CD4-positive, alpha-beta memory T cell (primary cell): ENCODE measurements at regions not wholly inside any gene's neighbourhood (a gene's known extent, or its start where the extent isn't known, plus 50 kb on each side); places are given as distances from the start of the nearest gene placed in this dataset.

Experiments used
- CTCF ChIA-PET: fragments of 350-600 bp; sonication (Branson Sonifier 250); formaldehyde crosslinking; loops from one replicate; lab custom pipeline; 2021; ENCODE audit warnings: inconsistent platforms; ENCODE audit not compliant: partially characterized antibody; lab: Charles Lee
- POLR2A ChIA-PET: fragments of 350-600 bp; sonication (Branson Sonifier 250); formaldehyde crosslinking; loops from one replicate; lab custom pipeline; 2021; ENCODE audit not compliant: partially characterized antibody; lab: Charles Lee
- DNase-seq, 5 donors: peaks; one replicate each; pipeline versions ENCODE4 v3.0.0 to v3.0.0-alpha.2; 2020 to 2022; ENCODE audit warnings: mixed read lengths in 1 of 5
- H3K27ac ChIP-seq: one replicate; pipeline ENCODE4 v1.7.0; 2013; ENCODE audit warnings: low read depth, low read length
- H3K27me3 ChIP-seq: 2 replicates; pipeline ENCODE4 v1.7.0; 2013; ENCODE audit warnings: mild to moderate bottlenecking, low read length, moderate library complexity; ENCODE audit not compliant: insufficient read depth
- H3K36me3 ChIP-seq: 2 replicates; pipeline ENCODE4 v1.7.0; 2013; ENCODE audit warnings: mild to moderate bottlenecking, low read length, moderate library complexity; ENCODE audit not compliant: insufficient read depth
- H3K4me1 ChIP-seq: 2 replicates; pipeline ENCODE4 v1.7.0; 2013; ENCODE audit warnings: mild to moderate bottlenecking, low read length, moderate library complexity; ENCODE audit not compliant: insufficient read depth
- H3K4me3 ChIP-seq, 2 donors: one replicate each; pipeline ENCODE4 v1.7.0; 2013; ENCODE audit warnings: low read length in 2 of 2, mild to moderate bottlenecking in 1 of 2
- H3K9me3 ChIP-seq, 2 donors: one replicate each; pipeline ENCODE4 v1.7.0; 2013; ENCODE audit warnings: low read length in 2 of 2, control low read depth in 1 of 2; ENCODE audit not compliant: control insufficient read depth in 1 of 2
- H3K27ac Mint-ChIP-seq, 7 donors: one replicate each; pipeline ENCODE4 v1.8.0; 2020 to 2021; ENCODE audit warnings: mixed read lengths in 7 of 7, mild to moderate bottlenecking in 6 of 7, inconsistent platforms in 3 of 7, moderate library complexity in 3 of 7
- H3K27me3 Mint-ChIP-seq, 2 donors: one replicate each; pipeline ENCODE4 v1.8.0; 2020 to 2021; ENCODE audit warnings: mixed read lengths in 2 of 2
- H3K36me3 Mint-ChIP-seq, 2 donors: one replicate each; pipeline ENCODE4 v1.8.0; 2020 to 2021; ENCODE audit warnings: mixed read lengths in 2 of 2, inconsistent platforms in 1 of 2, mild to moderate bottlenecking in 1 of 2
- H3K4me1 Mint-ChIP-seq, 4 donors: one replicate each; pipeline ENCODE4 v1.8.0; 2020 to 2021; ENCODE audit warnings: mixed read lengths in 4 of 4, mild to moderate bottlenecking in 1 of 4
- H3K4me3 Mint-ChIP-seq, 8 donors: one replicate each; pipeline ENCODE4 v1.8.0; 2020 to 2021; ENCODE audit warnings: mixed read lengths in 8 of 8, mild to moderate bottlenecking in 7 of 8, moderate library complexity in 6 of 8, inconsistent platforms in 3 of 8
- H3K9me3 Mint-ChIP-seq, 8 donors: one replicate each; pipeline ENCODE4 v1.8.0; 2020 to 2021; ENCODE audit warnings: mixed read lengths in 8 of 8, mild to moderate bottlenecking in 5 of 8, inconsistent platforms in 3 of 8, moderate library complexity in 1 of 8
- intact Hi-C: fragments of 100-400 bp; cut with micrococcal nuclease; formaldehyde crosslinking; loops from one replicate; pipeline ENCODE4 v1.15.1; 2023

DNA sequence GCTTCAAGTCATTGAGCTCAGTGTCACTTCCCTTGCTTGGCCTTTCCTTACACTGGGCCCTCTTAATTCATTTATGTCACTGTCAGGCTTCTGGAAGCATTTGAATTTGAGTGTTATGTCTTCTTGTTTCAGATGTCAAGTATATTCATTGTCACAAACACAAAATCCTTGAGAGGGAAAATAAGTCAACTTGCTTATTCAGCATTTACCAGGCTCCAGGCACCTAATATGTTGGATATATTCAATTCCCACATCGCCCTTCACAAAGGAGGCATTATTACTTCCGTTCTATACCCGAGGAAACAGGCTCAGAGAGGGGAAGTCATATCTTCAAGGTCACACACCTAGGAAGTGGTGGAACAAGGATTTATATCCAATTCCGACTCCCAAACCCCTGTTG, 121.1 kb upstream of the SMIM23 start:
- Histone ChIP-seq H3K27ac (no peak overlapping the region), H3K4me3 (no peak overlapping the region), H3K9me3 (no peaks in the 10 kb centered on the region), H3K4me1 (no peaks in the 10 kb centered on the region), H3K27me3 (no peaks in the 10 kb centered on the region), H3K36me3 (no peaks in the 10 kb centered on the region)
- H3K4me1 Mint-ChIP-seq: no peaks in the 10 kb centered on the region
- no peaks in the 10 kb centered on the region for H3K9me3 Mint-ChIP-seq
- no peak overlapping the region for H3K4me3 Mint-ChIP-seq
- DNase-seq: no peak
- CTCF ChIA-PET: no interaction called here
- no peak overlapping the region for H3K27ac Mint-ChIP-seq
- POLR2A ChIA-PET: no interaction called here
- H3K27me3 Mint-ChIP-seq: peaks cover 0 to 2% of the 10 kb centered on the region in 2 donors
- no peaks in the 10 kb centered on the region for H3K36me3 Mint-ChIP-seq
- intact Hi-C loops: no loop called here

GRCh38 chr5:171666815-171667214, 118.8 kb upstream of the SMIM23 start:
- Histone ChIP-seq H3K4me1 (no peaks in the 10 kb centered on the region), H3K27ac (no peak overlapping the region), H3K36me3 (no peaks in the 10 kb centered on the region), H3K4me3 (no peak overlapping the region), H3K9me3 (no peaks in the 10 kb centered on the region), H3K27me3 (no peaks in the 10 kb centered on the region)
- ChIA-PET POLR2A (no interaction called here), CTCF (no interaction called here)
- intact Hi-C loops: no loop called here
- no peak for DNase-seq
- Mint-ChIP-seq H3K4me1 (no peaks in the 10 kb centered on the region), H3K27me3 (peaks cover 2 to 4% of the 10 kb centered on the region in 2 donors), H3K36me3 (no peaks in the 10 kb centered on the region), H3K4me3 (no peak overlapping the region), H3K27ac (no peak overlapping the region), H3K9me3 (no peaks in the 10 kb centered on the region)

DNA sequence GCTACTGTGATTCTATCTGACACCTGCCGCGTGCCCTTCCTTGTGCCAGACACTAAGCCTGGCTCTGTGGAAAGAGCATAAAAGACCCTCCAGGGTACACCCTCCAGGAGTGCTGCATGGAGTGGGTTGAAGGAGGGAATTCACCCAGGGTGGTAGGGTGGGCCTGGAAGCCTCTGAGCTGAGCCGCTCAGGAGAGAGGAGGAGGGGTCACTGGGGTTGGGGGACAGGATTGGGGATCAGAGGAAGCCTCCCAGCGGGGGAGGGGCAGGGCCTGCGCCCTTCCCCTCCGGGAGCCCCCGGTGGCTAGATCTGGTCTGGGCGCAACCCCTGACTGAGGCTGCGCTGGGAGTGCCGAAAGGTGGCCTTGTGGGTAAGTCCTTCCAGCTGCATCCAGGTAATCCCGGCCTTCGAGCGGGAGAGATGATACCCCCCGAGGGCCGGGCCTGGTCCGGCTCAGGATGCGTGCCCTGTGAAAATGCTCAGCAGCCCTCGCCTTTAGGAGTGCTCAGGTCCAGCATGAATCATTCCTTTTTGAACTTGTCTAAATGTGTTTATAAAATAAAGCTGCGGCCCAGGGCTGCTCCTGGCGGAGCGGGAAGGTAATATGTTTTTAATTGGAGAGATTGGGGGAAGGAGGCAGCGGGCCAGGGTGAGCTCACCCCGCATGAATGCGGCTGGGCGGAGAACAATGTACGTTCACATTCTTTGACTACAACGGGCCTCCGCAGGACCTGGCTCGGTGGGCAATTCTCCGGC, 118.1 kb upstream of the SMIM23 start:
- intact Hi-C loops: no loop called here
- no peak overlapping the region for H3K4me3 Mint-ChIP-seq

GRCh38 chr5:171668097-171668412, 117.6 kb upstream of the SMIM23 start:
- POLR2A ChIA-PET: no interaction called here
- intact Hi-C loops: no loop called here
- no peaks in the 10 kb centered on the region for H3K9me3 Mint-ChIP-seq

More for the DNA sequence above, 118.1 kb upstream of the SMIM23 start:
- no peaks in the 10 kb centered on the region for H3K36me3 ChIP-seq
- CTCF ChIA-PET: no interaction called here
- DNase-seq: no peak
- H3K4me3 ChIP-seq: no peak overlapping the region
- POLR2A ChIA-PET: no interaction called here
- Mint-ChIP-seq H3K9me3 (no peaks in the 10 kb centered on the region), H3K27ac (no peak overlapping the region), H3K36me3 (no peaks in the 10 kb centered on the region), H3K27me3 (peaks cover 2 to 4% of the 10 kb centered on the region in 2 donors), H3K4me1 (no peaks in the 10 kb centered on the region)
- H3K27ac ChIP-seq: no peak overlapping the region
- H3K4me1 ChIP-seq: no peaks in the 10 kb centered on the region
- no peaks in the 10 kb centered on the region for H3K9me3 ChIP-seq
- H3K27me3 ChIP-seq: no peaks in the 10 kb centered on the region

DNA sequence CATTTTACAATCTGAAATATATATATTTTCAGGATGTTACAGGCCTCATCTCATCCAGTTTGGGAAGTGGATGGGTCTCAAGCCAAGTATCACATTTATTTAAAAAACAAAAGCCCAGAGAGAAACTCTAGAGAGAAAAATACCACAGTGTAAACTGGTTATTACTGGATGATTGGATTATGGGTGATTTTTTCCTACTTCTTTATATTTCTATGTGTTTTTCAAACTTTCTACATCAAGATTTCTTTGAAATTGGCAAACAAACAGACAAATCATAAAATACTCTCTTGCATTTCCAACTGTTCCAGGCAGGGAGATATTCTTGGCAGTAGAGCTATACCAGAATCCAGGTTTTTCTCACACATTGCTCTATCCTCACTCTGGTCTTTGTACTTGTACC, 116.0 kb upstream of the SMIM23 start:
- no peaks in the 10 kb centered on the region for H3K27me3 ChIP-seq
- ChIA-PET POLR2A (interaction anchor here (0.6 kb wide), 1 partner anchor 152 kb away, joined by 3 read pairs; no protein-coding TSS in a partner anchor), CTCF (no interaction called here)
- H3K27me3 Mint-ChIP-seq: peaks cover 2 to 11% of the 10 kb centered on the region in 2 donors
- intact Hi-C loops: no loop called here
- H3K9me3 Mint-ChIP-seq: peaks cover 0 to 8% (median 4%) of the 10 kb centered on the region in 8 donors
- no peaks in the 10 kb centered on the region for H3K4me1 ChIP-seq
- no peak overlapping the region for H3K4me3 ChIP-seq
- H3K4me3 Mint-ChIP-seq: no peak overlapping the region
- no peak overlapping the region for H3K27ac Mint-ChIP-seq
- H3K9me3 ChIP-seq: no peaks in the 10 kb centered on the region
- H3K36me3 Mint-ChIP-seq: no peaks in the 10 kb centered on the region
- no peak for DNase-seq
- no peaks in the 10 kb centered on the region for H3K36me3 ChIP-seq
- H3K27ac ChIP-seq: no peak overlapping the region
- no peaks in the 10 kb centered on the region for H3K4me1 Mint-ChIP-seq

More at GRCh38 chr5:171668097-171668412, 117.6 kb upstream of the SMIM23 start:
- Histone ChIP-seq H3K36me3 (no peaks in the 10 kb centered on the region), H3K27me3 (no peaks in the 10 kb centered on the region), H3K4me1 (no peaks in the 10 kb centered on the region), H3K4me3 (no peak overlapping the region), H3K9me3 (no peaks in the 10 kb centered on the region), H3K27ac (no peak overlapping the region)
- H3K4me3 Mint-ChIP-seq: no peak overlapping the region
- H3K36me3 Mint-ChIP-seq: no peaks in the 10 kb centered on the region
- DNase-seq: no peak
- no peak overlapping the region for H3K27ac Mint-ChIP-seq
- H3K4me1 Mint-ChIP-seq: no peaks in the 10 kb centered on the region
- CTCF ChIA-PET: no interaction called here
- peaks cover 2 to 4% of the 10 kb centered on the region in 2 donors for H3K27me3 Mint-ChIP-seq

GRCh38 chr5:171672556-171672955, 113.1 kb upstream of the SMIM23 start:
- H3K4me3 Mint-ChIP-seq: no peak overlapping the region
- H3K4me1 Mint-ChIP-seq: no peaks in the 10 kb centered on the region
- CTCF ChIA-PET: no interaction called here
- intact Hi-C loops: no loop called here
- Histone ChIP-seq H3K27ac (no peak overlapping the region), H3K36me3 (no peaks in the 10 kb centered on the region), H3K4me1 (no peaks in the 10 kb centered on the region), H3K4me3 (no peak overlapping the region), H3K27me3 (no peaks in the 10 kb centered on the region), H3K9me3 (no peaks in the 10 kb centered on the region)
- DNase-seq: no peak
- POLR2A ChIA-PET: no interaction called here
- no peak overlapping the region for H3K27ac Mint-ChIP-seq
- peaks cover 0 to 8% (median 4%) of the 10 kb centered on the region in 8 donors for H3K9me3 Mint-ChIP-seq
- H3K36me3 Mint-ChIP-seq: no peaks in the 10 kb centered on the region
- H3K27me3 Mint-ChIP-seq: peaks cover 11 to 14% of the 10 kb centered on the region in 2 donors

GRCh38 chr5:171673328-171673727, 112.3 kb upstream of the SMIM23 start:
- no peak overlapping the region for H3K27ac ChIP-seq
- no peaks in the 10 kb centered on the region for H3K4me1 ChIP-seq
- no peaks in the 10 kb centered on the region for H3K9me3 ChIP-seq
- no peak for DNase-seq
- H3K4me3 ChIP-seq: no peak overlapping the region
- intact Hi-C loops: no loop called here
- H3K36me3 ChIP-seq: no peaks in the 10 kb centered on the region
- Mint-ChIP-seq H3K9me3 (peaks cover 0 to 8% (median 4%) of the 10 kb centered on the region in 8 donors), H3K4me3 (no peak overlapping the region), H3K36me3 (no peaks in the 10 kb centered on the region), H3K27me3 (peaks cover 13 to 16% of the 10 kb centered on the region in 2 donors), H3K4me1 (no peaks in the 10 kb centered on the region), H3K27ac (no peak overlapping the region)
- ChIA-PET POLR2A (no interaction called here), CTCF (no interaction called here)
- no peaks in the 10 kb centered on the region for H3K27me3 ChIP-seq
